GM12878 (cell line): ENCODE measurements at regions not wholly inside any gene's neighbourhood (a gene's known extent, or its start where the extent isn't known, plus 50 kb on each side); places are given as distances from the start of the nearest gene placed in this dataset.

Source experiments
- ATAC-seq: fragments of 200-7000 bp; cut with Tn5 transposase; 3 replicates; pipeline ENCODE4 v1.9.1; 2020; ENCODE audit warnings: mild to moderate bottlenecking, moderate library complexity
- BruUV-seq: library from RNA; stranded (reverse); fragments of 400-500 nt; replicated peaks from 2 replicates; lab custom pipeline; 2021; lab: Mats Ljungman, UMichigan
- CTCF ChIA-PET: fragments of 300-600 bp; sonication (Branson Sonifier 250); formaldehyde crosslinking; extraction: SDS; loops from one replicate; lab custom pipeline; 2021; ENCODE audit warnings: inconsistent platforms; lab: Yijun Ruan, JAX
- POLR2A ChIA-PET: fragments of 350-600 bp; formaldehyde crosslinking; extraction: SDS; loops from one replicate; lab custom pipeline; 2021; ENCODE audit warnings: inconsistent platforms; lab: Charles Lee
- RAD21 ChIA-PET: fragments of 300-600 bp; sonication (Branson Sonifier 250); formaldehyde crosslinking; loops from one replicate; lab custom pipeline; 2023; ENCODE audit warnings: antibody characterized with exemption; ENCODE audit not compliant: unreplicated experiment; lab: Charles Lee
- SMC1A ChIA-PET: fragments of 300-600 bp; sonication (Branson Sonifier 250); formaldehyde crosslinking; loops from one replicate; lab custom pipeline; 2023; ENCODE audit not compliant: unreplicated experiment, uncharacterized antibody; lab: Charles Lee
- DNase-seq: peaks from one replicate; pipeline ENCODE4 v3.0.0-alpha.2; 2011; ENCODE audit warnings: low read depth, low spot score
- FAIRE-seq: peaks from 3 replicates; lab custom pipeline; 2011; peaks lifted over from hg19 to GRCh38; lab: Jason Lieb, UNC
- H2AFZ ChIP-seq: 2 replicates; pipeline ENCODE4 v1.6.0; 2011; ENCODE audit warnings: low read depth, low read length, control low read depth; ENCODE audit not compliant: control insufficient read depth
- H3K27ac ChIP-seq: 2 replicates; pipeline ENCODE4 v1.5.1; 2011; ENCODE audit warnings: control low read depth; ENCODE audit not compliant: control insufficient read depth, insufficient read depth
- H3K27me3 ChIP-seq, 2 experiments: replicated peaks in 1 of 2; 2 replicates each; pipeline versions ENCODE4 v1.6.0 to v1.6.1; 2011; ENCODE audit warnings: low read length in 1 of 2; ENCODE audit not compliant: control insufficient read depth in 2 of 2, insufficient read depth in 2 of 2
- H3K36me3 ChIP-seq, 2 experiments: 2 replicates each; pipeline ENCODE4 v1.5.1; 2011; ENCODE audit warnings: low read length in 1 of 2; ENCODE audit not compliant: control insufficient read depth in 2 of 2, insufficient read depth in 2 of 2
- H3K4me1 ChIP-seq: 2 replicates; pipeline ENCODE4 v1.6.1; 2011; ENCODE audit warnings: mild to moderate bottlenecking, low read length, moderate library complexity, mixed read lengths; ENCODE audit not compliant: control insufficient read depth, insufficient read depth
- H3K4me2 ChIP-seq: 2 replicates; pipeline ENCODE4 v1.6.0; 2011; ENCODE audit warnings: control low read depth; ENCODE audit not compliant: control insufficient read depth, insufficient read depth
- H3K4me3 ChIP-seq: fragments of 200-600 bp; sonication (generic); 2 replicates; pipeline ENCODE4 v1.5.1; 2016
- H3K79me2 ChIP-seq: 2 replicates; pipeline ENCODE4 v1.6.0; 2011; ENCODE audit warnings: low read length; ENCODE audit not compliant: control insufficient read depth, insufficient read depth
- H3K9ac ChIP-seq: 2 replicates; pipeline ENCODE4 v1.8.0; 2011; ENCODE audit warnings: low read length, control low read depth, mixed read lengths; ENCODE audit not compliant: control insufficient read depth, insufficient read depth
- H3K9me3 ChIP-seq: replicated peaks from 3 replicates; pipeline ENCODE4 v1.5.1; 2011; ENCODE audit warnings: mild to moderate bottlenecking, low read length; ENCODE audit not compliant: control insufficient read depth, insufficient read depth
- H4K20me1 ChIP-seq: 2 replicates; pipeline ENCODE4 v1.6.0; 2011; ENCODE audit not compliant: control insufficient read depth, insufficient read depth
- CEBPZ ChIP-seq: fragments of 150-350 bp; IDR thresholded peaks from 2 replicates; pipeline ENCODE4 v1.6.1; 2016; ENCODE audit warnings: low read depth, low read length
- CREB1 ChIP-seq: IDR thresholded peaks from 2 replicates; pipeline ENCODE4 v1.6.1; 2012; ENCODE audit warnings: low read depth, mild to moderate bottlenecking, inconsistent platforms
- NBN ChIP-seq: fragments of 450-650 bp; IDR thresholded peaks from 2 replicates; pipeline ENCODE4 v1.6.1; 2016
- POLR2AphosphoS2 ChIP-seq: IDR thresholded peaks from 2 replicates; pipeline ENCODE4 v1.6.1; 2011; ENCODE audit warnings: low read depth, mild to moderate bottlenecking, low read length, improper control_type of control experiment, moderate library complexity
- POLR2AphosphoS5 ChIP-seq: IDR thresholded peaks from 2 replicates; pipeline ENCODE4 v1.6.1; 2011; ENCODE audit warnings: mild to moderate bottlenecking, low read length, inconsistent platforms
- SKIL ChIP-seq: fragments of 450-650 bp; IDR thresholded peaks from 2 replicates; pipeline ENCODE4 v1.6.1; 2017; ENCODE audit warnings: mild to moderate bottlenecking, low read depth, inconsistent platforms; ENCODE audit not compliant: poor library complexity, severe bottlenecking
- TARDBP ChIP-seq: IDR thresholded peaks from 2 replicates; pipeline ENCODE4 v1.6.1; 2016; ENCODE audit warnings: borderline replicate concordance
- TCF12 ChIP-seq: IDR thresholded peaks from 2 replicates; pipeline ENCODE4 v1.6.1; 2011; ENCODE audit warnings: low read depth, mild to moderate bottlenecking, low read length
- ZBTB33 ChIP-seq: fragments of 450-650 bp; IDR thresholded peaks from 2 replicates; pipeline ENCODE4 v1.6.1; 2017; ENCODE audit warnings: mild to moderate bottlenecking
- ZNF274 ChIP-seq: IDR thresholded peaks from one replicate; pipeline ENCODE4 v1.8.0; 2011; ENCODE audit not compliant: insufficient read length, insufficient read depth
- WGBS: methylation state at CpG from one replicate; pipeline ENCODE4 v1.1.6; 2016; ENCODE audit warnings: low lambda C conversion rate; ENCODE audit not compliant: insufficient replicate concordance, insufficient coverage; ENCODE audit errors: missing lambda C conversion rate; 5-methylcytosine and 5-hydroxymethylcytosine counted together
- in situ Hi-C: fragments of 300-500 bp; cut with MboI; formaldehyde crosslinking; loops from 9 replicates; pipeline ENCODE4 v1.14.3; 2018; ENCODE audit warnings: mixed read lengths
- intact Hi-C: fragments of 100-400 bp; cut with micrococcal nuclease; formaldehyde crosslinking; loops from one replicate; pipeline ENCODE4 v1.14.2; 2022; ENCODE audit not compliant: unreplicated experiment
- TF ChIP-seq, protein P1 (sequence below): fragments of 450-650 bp; IDR thresholded peaks from 2 replicates; pipeline ENCODE4 v1.6.1; 2014; ENCODE audit warnings: mild to moderate bottlenecking

GRCh38 chr20:7622399-7622961, 317.8 kb downstream of the HAO1 start (continued):
- no peak for TF ChIP-seq CREB1

GRCh38 chr20:7624886-7625285, 315.4 kb downstream of the HAO1 start:
- no peak for DNase-seq
- ChIA-PET CTCF (interaction anchor here (0.5 kb wide), 1 partner anchor 1123 kb away, joined by 3 read pairs; no protein-coding TSS in a partner anchor), RAD21 (no interaction called here), POLR2A (no interaction called here), SMC1A (no interaction called here)
- no TSS peak for BruUV-seq
- no peaks in the 10 kb centered on the region for H3K9me3 ChIP-seq
- H3K4me3 ChIP-seq, result no peak overlapping the region
- H3K4me2 ChIP-seq, result no peak overlapping the region
- 30% methylated on average over 5 of the region's 5 CpGs for WGBS
- H3K36me3 ChIP-seq, result no peaks in the 10 kb centered on the region
- H3K4me1 ChIP-seq, result no peaks in the 10 kb centered on the region
- no peak for ATAC-seq
- H4K20me1 ChIP-seq, result no peaks in the 10 kb centered on the region
- intact Hi-C loops, result no loop called here
- H3K9ac ChIP-seq, result no peak overlapping the region
- no peaks in the 10 kb centered on the region for H3K27me3 ChIP-seq
- no peak overlapping the region for H3K27ac ChIP-seq
- H3K79me2 ChIP-seq, result no peaks in the 10 kb centered on the region
- FAIRE-seq, result no peak
- in situ Hi-C loops, result no loop called here
- no peak overlapping the region for H2AFZ ChIP-seq
- TF ChIP-seq POLR2AphosphoS5 (no peak), POLR2AphosphoS2 (no peak), CEBPZ (no peak), ZBTB33 (no peak), ZNF274 (no peak), NBN (no peak), SKIL (no peak), TCF12 (no peak), TARDBP (no peak)
- TF ChIP-seq, protein P1, sequence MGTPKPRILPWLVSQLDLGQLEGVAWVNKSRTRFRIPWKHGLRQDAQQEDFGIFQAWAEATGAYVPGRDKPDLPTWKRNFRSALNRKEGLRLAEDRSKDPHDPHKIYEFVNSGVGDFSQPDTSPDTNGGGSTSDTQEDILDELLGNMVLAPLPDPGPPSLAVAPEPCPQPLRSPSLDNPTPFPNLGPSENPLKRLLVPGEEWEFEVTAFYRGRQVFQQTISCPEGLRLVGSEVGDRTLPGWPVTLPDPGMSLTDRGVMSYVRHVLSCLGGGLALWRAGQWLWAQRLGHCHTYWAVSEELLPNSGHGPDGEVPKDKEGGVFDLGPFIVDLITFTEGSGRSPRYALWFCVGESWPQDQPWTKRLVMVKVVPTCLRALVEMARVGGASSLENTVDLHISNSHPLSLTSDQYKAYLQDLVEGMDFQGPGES, result no peak
